GM23338 (cell line): ENCODE measurements at regions not wholly inside any gene's neighbourhood (a gene's known extent, or its start where the extent isn't known, plus 50 kb on each side); places are given as distances from the start of the nearest gene placed in this dataset.

Experiments used
- ATAC-seq: fragments of 200-7000 bp; cut with Tn5 transposase; 3 replicates; pipeline ENCODE4 v1.9.1; 2020
- DNase-seq: peaks from one replicate; pipeline ENCODE4 v3.0.0-alpha.2; 2015; ENCODE audit warnings: low spot score
- H2AFZ ChIP-seq: fragments of 200-600 bp; sonication (generic); 2 replicates; pipeline ENCODE4 v1.8.0; 2016; ENCODE audit warnings: antibody characterized with exemption, mild to moderate bottlenecking, moderate library complexity
- H3F3A ChIP-seq: fragments of 200-600 bp; sonication (generic); replicated peaks from 2 replicates; pipeline ENCODE4 v1.8.0; 2017; ENCODE audit warnings: antibody characterized with exemption, mixed run types, low read depth
- H3K27ac ChIP-seq: fragments of 200-600 bp; sonication (generic); 2 replicates; pipeline ENCODE4 v1.6.1; 2016; ENCODE audit warnings: low read depth
- H3K27me3 ChIP-seq: fragments of 200-600 bp; sonication (generic); 2 replicates; pipeline ENCODE4 v1.8.0; 2016; ENCODE audit warnings: mild to moderate bottlenecking, mixed run types, moderate library complexity; ENCODE audit not compliant: insufficient read depth
- H3K36me3 ChIP-seq: fragments of 200-600 bp; sonication (generic); 2 replicates; pipeline ENCODE4 v1.8.0; 2016; ENCODE audit warnings: mild to moderate bottlenecking; ENCODE audit not compliant: insufficient read depth
- H3K4me1 ChIP-seq: fragments of 200-600 bp; sonication (generic); 2 replicates; pipeline ENCODE4 v1.8.0; 2016; ENCODE audit warnings: mild to moderate bottlenecking, moderate library complexity; ENCODE audit not compliant: insufficient read depth
- H3K4me2 ChIP-seq: fragments of 200-600 bp; sonication (generic); 2 replicates; pipeline ENCODE4 v1.7.1; 2017; ENCODE audit warnings: mixed run types
- H3K4me3 ChIP-seq: fragments of 200-600 bp; sonication (generic); 2 replicates; pipeline ENCODE4 v1.6.1; 2016; ENCODE audit warnings: mixed run types
- H3K79me2 ChIP-seq: fragments of 200-600 bp; sonication (generic); replicated peaks from 2 replicates; pipeline ENCODE4 v1.8.0; 2017; ENCODE audit warnings: mild to moderate bottlenecking; ENCODE audit not compliant: insufficient read depth
- H3K9me2 ChIP-seq: fragments of 200-600 bp; sonication (generic); 2 replicates; pipeline ENCODE4 v1.8.0; 2017; ENCODE audit not compliant: insufficient read depth
- H4K20me1 ChIP-seq: fragments of 200-600 bp; sonication (generic); replicated peaks from 2 replicates; pipeline ENCODE4 v1.8.0; 2017; ENCODE audit warnings: mild to moderate bottlenecking; ENCODE audit not compliant: insufficient read depth
- H3K27ac Mint-ChIP-seq: 2 replicates; pipeline ENCODE4 v1.8.0; 2020; ENCODE audit warnings: inconsistent platforms, mild to moderate bottlenecking, moderate library complexity, mixed read lengths
- H3K27me3 Mint-ChIP-seq: 3 replicates; pipeline ENCODE4 v1.8.0; 2022; ENCODE audit warnings: low read depth, mild to moderate bottlenecking, moderate library complexity, mixed read lengths, inconsistent platforms; ENCODE audit not compliant: insufficient read depth, poor library complexity
- H3K36me3 Mint-ChIP-seq: 3 replicates; pipeline ENCODE4 v1.8.0; 2021; ENCODE audit warnings: low read depth, mild to moderate bottlenecking, inconsistent platforms, moderate library complexity, mixed read lengths
- H3K4me1 Mint-ChIP-seq: 3 replicates; pipeline ENCODE4 v1.8.0; 2020; ENCODE audit warnings: mild to moderate bottlenecking, inconsistent platforms, mixed read lengths
- H3K4me3 Mint-ChIP-seq: 3 replicates; pipeline ENCODE4 v1.8.0; 2021; ENCODE audit warnings: moderate library complexity, mild to moderate bottlenecking, inconsistent platforms, mixed read lengths
- H3K9me3 Mint-ChIP-seq: 3 replicates; pipeline ENCODE4 v1.8.0; 2020; ENCODE audit warnings: moderate library complexity, mild to moderate bottlenecking, inconsistent platforms, mixed read lengths
- ETS1 ChIP-seq: IDR thresholded peaks from 2 replicates; pipeline ENCODE4 v1.6.1; 2016; ENCODE audit warnings: antibody characterized with exemption
- EZH2 ChIP-seq: fragments of 200-600 bp; sonication (generic); IDR thresholded peaks from one replicate; pipeline ENCODE4 v1.8.0; 2017; ENCODE audit warnings: antibody characterized with exemption, mild to moderate bottlenecking, low read depth; ENCODE audit not compliant: unreplicated experiment
- JUNB ChIP-seq: IDR thresholded peaks from one replicate; pipeline ENCODE4 v1.6.1; 2016; ENCODE audit warnings: antibody characterized with exemption; ENCODE audit not compliant: unreplicated experiment
- NANOG ChIP-seq: IDR thresholded peaks from 2 replicates; pipeline ENCODE4 v1.6.1; 2016; ENCODE audit warnings: antibody characterized with exemption, borderline replicate concordance
- POLR2AphosphoS5 ChIP-seq: IDR thresholded peaks from 2 replicates; pipeline ENCODE4 v1.6.1; 2016; ENCODE audit warnings: antibody characterized with exemption, low read depth
- REST ChIP-seq: IDR thresholded peaks from one replicate; pipeline ENCODE4 v1.6.1; 2018; ENCODE audit warnings: antibody characterized with exemption; ENCODE audit not compliant: unreplicated experiment
- STAT1 ChIP-seq: IDR thresholded peaks from one replicate; pipeline ENCODE4 v1.6.1; 2016; ENCODE audit warnings: antibody characterized with exemption; ENCODE audit not compliant: unreplicated experiment
- ZNF114 ChIP-seq: fragments of 250-450 bp; sonication (Bioruptor Pico); IDR thresholded peaks from 2 replicates; pipeline ENCODE4 v1.5.0; 2020; ENCODE audit warnings: mild to moderate bottlenecking, moderate library complexity
- ZNF331 ChIP-seq: fragments of 250-450 bp; sonication (Bioruptor Pico); IDR thresholded peaks from 2 replicates; pipeline ENCODE4 v1.5.0; 2020; ENCODE audit warnings: low read depth, mild to moderate bottlenecking, moderate library complexity
- ZNF462 ChIP-seq: fragments of 250-450 bp; sonication (Bioruptor Pico); IDR thresholded peaks from 2 replicates; pipeline ENCODE4 v1.5.0; 2020; ENCODE audit warnings: mild to moderate bottlenecking, moderate library complexity

- TF ChIP-seq ZNF462 (CRISPR knock-in tag) (no peak), JUNB (no peak), ZNF114 (CRISPR knock-in tag) (no peak), ETS1 (no peak)
Measured at GRCh38 chr7:35536396-35536826, 158.5 kb downstream of the HERPUD2 start (continued).

GRCh38 chr7:35533902-35534301 lies 161.0 kb downstream of the HERPUD2 start:
- ATAC-seq (no peak), DNase-seq (no peak)
- Histone ChIP-seq H4K20me1 (no peaks in the 10 kb centered on the region), H3K4me1 (no peaks in the 10 kb centered on the region), H3K4me2 (no peak overlapping the region), H2AFZ (no peak overlapping the region), H3K9me2 (no peaks in the 10 kb centered on the region), H3K36me3 (no peaks in the 10 kb centered on the region), H3K27me3 (peaks cover 19% of the 10 kb centered on the region; the same call in 1 of the 2 replicates), H3K27ac (no peak overlapping the region), H3K4me3 (no peak overlapping the region), H3F3A (no peaks in the 10 kb centered on the region), H3K79me2 (no peaks in the 10 kb centered on the region)
- Mint-ChIP-seq H3K9me3 (no peaks in the 10 kb centered on the region), H3K4me3 (no peak overlapping the region), H3K36me3 (no peaks in the 10 kb centered on the region), H3K27me3 (peaks cover 7% of the 10 kb centered on the region), H3K4me1 (no peaks in the 10 kb centered on the region), H3K27ac (no peak overlapping the region)
- TF ChIP-seq ZNF331 (CRISPR knock-in tag): no peak
- TF ChIP-seq POLR2AphosphoS5: no peak
- TF ChIP-seq ZNF114 (CRISPR knock-in tag): no peak
- TF ChIP-seq ETS1: no peak
- no peak for TF ChIP-seq STAT1
- no peak for TF ChIP-seq JUNB
- TF ChIP-seq REST: no peak
- no peak for TF ChIP-seq NANOG
- no peak for TF ChIP-seq EZH2
